GM12878 (cell line): ENCODE measurements at regions not wholly inside any gene's neighbourhood (a gene's known extent, or its start where the extent isn't known, plus 50 kb on each side); places are given as distances from the start of the nearest gene placed in this dataset.

Experiments
- ATF2 ChIP-seq: IDR thresholded peaks from 2 replicates; pipeline ENCODE4 v1.6.1; 2012; ENCODE audit warnings: low read length, inconsistent platforms
- ATF7 ChIP-seq: fragments of 450-650 bp; IDR thresholded peaks from 2 replicates; pipeline ENCODE4 v1.6.1; 2016; ENCODE audit warnings: low read depth, mild to moderate bottlenecking
- BHLHE40 ChIP-seq, 2 experiments: fragments of 450-650 bp in 1 of 2; IDR thresholded peaks; 2 replicates each; pipeline ENCODE4 v1.6.1; 2011 to 2017; ENCODE audit warnings: low read depth in 2 of 2, borderline replicate concordance in 1 of 2, improper control_type of control experiment in 1 of 2, low read length in 1 of 2, mild to moderate bottlenecking in 1 of 2
- CEBPB ChIP-seq, 2 experiments: fragments of 150-350 bp in 1 of 2; IDR thresholded peaks; 2 replicates each; pipeline ENCODE4 v1.6.1; 2012 to 2014; ENCODE audit warnings: low read depth in 2 of 2, low read length in 2 of 2, borderline replicate concordance in 1 of 2, inconsistent platforms in 1 of 2
- CEBPZ ChIP-seq: fragments of 150-350 bp; IDR thresholded peaks from 2 replicates; pipeline ENCODE4 v1.6.1; 2016; ENCODE audit warnings: low read depth, low read length
- CREB1 ChIP-seq: IDR thresholded peaks from 2 replicates; pipeline ENCODE4 v1.6.1; 2012; ENCODE audit warnings: low read depth, mild to moderate bottlenecking, inconsistent platforms
- HDAC2 ChIP-seq: fragments of 200-600 bp; sonication (generic); IDR thresholded peaks from 2 replicates; pipeline ENCODE4 v1.6.1; 2017
- KDM1A ChIP-seq: fragments of 200-600 bp; sonication (generic); IDR thresholded peaks from 2 replicates; pipeline ENCODE4 v1.6.1; 2016; ENCODE audit warnings: borderline replicate concordance
- POLR2A ChIP-seq: IDR thresholded peaks from 2 replicates; pipeline ENCODE4 v1.6.1; 2011; ENCODE audit warnings: low read depth, mild to moderate bottlenecking, low read length
- POLR2AphosphoS5 ChIP-seq: IDR thresholded peaks from 2 replicates; pipeline ENCODE4 v1.6.1; 2011; ENCODE audit warnings: mild to moderate bottlenecking, low read length, inconsistent platforms
- SP1 ChIP-seq: IDR thresholded peaks from one replicate; pipeline ENCODE4 v1.6.1; 2011; ENCODE audit warnings: low read depth, low read length
- ZBED1 ChIP-seq: IDR thresholded peaks from 2 replicates; pipeline ENCODE4 v1.6.1; 2016; ENCODE audit warnings: borderline replicate concordance

- TF ChIP-seq CEBPB (IDR thresholded peaks at IDR 0.05; ENCODE audit: borderline replicate concordance in 1 of 2, low read depth in 2 of 2, low read length in 2 of 2): no peak
- no peak for TF ChIP-seq CREB1
- no peak for TF ChIP-seq CEBPZ
- no peak for TF ChIP-seq ATF7
- no peak for TF ChIP-seq KDM1A
- TF ChIP-seq SP1: no peak
- TF ChIP-seq ATF2: no peak
- no peak for TF ChIP-seq POLR2A
- no peak for TF ChIP-seq ZBED1
- no peak for TF ChIP-seq POLR2AphosphoS5
- TF ChIP-seq BHLHE40 (IDR thresholded peaks at IDR 0.05; ENCODE audit: borderline replicate concordance in 1 of 2, low read depth in 2 of 2, low read length in 1 of 2): no peak
- TF ChIP-seq HDAC2: no peak
Observed at GRCh38 chr6:134432036-134432435, 114.1 kb upstream of the SGK1 start.
